ENCODE measurements at regions not wholly inside any gene's neighbourhood (a gene's known extent, or its start where the extent isn't known, plus 50 kb on each side); places are given as distances from the start of the nearest gene placed in this dataset.

DNA sequence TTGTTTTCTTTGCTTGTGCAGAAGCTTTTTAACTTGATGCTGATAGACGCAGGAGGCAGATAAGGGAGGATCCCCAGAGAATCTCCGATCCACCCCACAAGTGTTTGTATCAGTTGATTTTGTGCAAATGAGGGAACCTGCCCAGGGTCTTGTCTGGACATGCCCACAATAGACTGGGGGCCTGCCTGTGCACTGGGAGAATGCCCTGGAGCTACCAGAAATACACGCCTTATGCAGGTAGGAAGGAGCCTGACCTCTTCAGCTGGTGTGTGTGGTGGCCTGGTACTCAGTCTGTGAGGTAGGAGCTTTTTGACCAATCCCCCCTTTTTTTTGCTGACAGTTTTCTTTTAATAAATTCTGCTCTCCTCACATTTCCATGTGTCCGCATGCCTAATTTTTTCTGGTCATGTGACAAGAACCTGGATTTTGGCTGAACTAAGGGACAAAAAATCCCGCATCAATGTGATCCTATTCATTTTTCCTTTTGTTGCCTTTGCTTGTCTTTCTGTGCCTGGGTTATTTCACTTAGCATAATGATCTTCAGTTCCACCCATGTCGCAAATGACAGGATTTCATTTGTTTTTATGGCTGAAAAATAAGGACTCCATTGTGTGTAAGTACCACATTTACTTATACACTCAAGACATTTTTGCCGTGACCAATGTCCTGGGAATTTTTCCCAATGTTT, 430.6 kb upstream of the NRG3 start:
- Histone ChIP-seq H3K9me3 (ENCODE audit: low read length) (no peaks in the 10 kb centered on the region), H4K20me1 (ENCODE audit: insufficient read depth, low read length) (no peaks in the 10 kb centered on the region), H3K4me1 (ENCODE audit: insufficient read depth, low read length, poor library complexity, severe bottlenecking) (no peaks in the 10 kb centered on the region), H3K79me2 (ENCODE audit: insufficient read depth, low read depth, low read length) (no peaks in the 10 kb centered on the region), H3K27ac (ENCODE audit: low read depth, low read length, poor library complexity, severe bottlenecking) (no peak overlapping the region), H3K9me2 (ENCODE audit: insufficient read depth, low read length) (no peaks in the 10 kb centered on the region), H3K36me3 (ENCODE audit: insufficient read depth, low read length) (no peaks in the 10 kb centered on the region), H3K4me2 (ENCODE audit: low read length) (no peak overlapping the region), H3K4me3 (ENCODE audit: low read depth, low read length, poor library complexity, severe bottlenecking) (no peak overlapping the region), H2AFZ (ENCODE audit: low read length) (no peak overlapping the region)
- POLR2A ChIA-PET = interaction anchor here (0.6 kb wide), 1 partner anchor 980 kb away, joined by 4 read pairs; no protein-coding TSS in a partner anchor
- no peak for DNase-seq (ENCODE audit: low spot score)
- BruUV-seq (replicated peaks) = no TSS peak
- TF ChIP-seq, protein P1, sequence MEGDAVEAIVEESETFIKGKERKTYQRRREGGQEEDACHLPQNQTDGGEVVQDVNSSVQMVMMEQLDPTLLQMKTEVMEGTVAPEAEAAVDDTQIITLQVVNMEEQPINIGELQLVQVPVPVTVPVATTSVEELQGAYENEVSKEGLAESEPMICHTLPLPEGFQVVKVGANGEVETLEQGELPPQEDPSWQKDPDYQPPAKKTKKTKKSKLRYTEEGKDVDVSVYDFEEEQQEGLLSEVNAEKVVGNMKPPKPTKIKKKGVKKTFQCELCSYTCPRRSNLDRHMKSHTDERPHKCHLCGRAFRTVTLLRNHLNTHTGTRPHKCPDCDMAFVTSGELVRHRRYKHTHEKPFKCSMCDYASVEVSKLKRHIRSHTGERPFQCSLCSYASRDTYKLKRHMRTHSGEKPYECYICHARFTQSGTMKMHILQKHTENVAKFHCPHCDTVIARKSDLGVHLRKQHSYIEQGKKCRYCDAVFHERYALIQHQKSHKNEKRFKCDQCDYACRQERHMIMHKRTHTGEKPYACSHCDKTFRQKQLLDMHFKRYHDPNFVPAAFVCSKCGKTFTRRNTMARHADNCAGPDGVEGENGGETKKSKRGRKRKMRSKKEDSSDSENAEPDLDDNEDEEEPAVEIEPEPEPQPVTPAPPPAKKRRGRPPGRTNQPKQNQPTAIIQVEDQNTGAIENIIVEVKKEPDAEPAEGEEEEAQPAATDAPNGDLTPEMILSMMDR (conservative IDR thresholded peaks at IDR 0.05; ENCODE audit: low read length) = no peak
- TF ChIP-seq EZH2phosphoT487 (IDR thresholded peaks at IDR 0.05; ENCODE audit: borderline replicate concordance, low read depth, low read length) = no peak
- CTCF ChIA-PET (ENCODE audit: unreplicated experiment) = no interaction called here
- intact Hi-C loops (cut with micrococcal nuclease; ENCODE audit: unreplicated experiment) = no loop called here

DNA sequence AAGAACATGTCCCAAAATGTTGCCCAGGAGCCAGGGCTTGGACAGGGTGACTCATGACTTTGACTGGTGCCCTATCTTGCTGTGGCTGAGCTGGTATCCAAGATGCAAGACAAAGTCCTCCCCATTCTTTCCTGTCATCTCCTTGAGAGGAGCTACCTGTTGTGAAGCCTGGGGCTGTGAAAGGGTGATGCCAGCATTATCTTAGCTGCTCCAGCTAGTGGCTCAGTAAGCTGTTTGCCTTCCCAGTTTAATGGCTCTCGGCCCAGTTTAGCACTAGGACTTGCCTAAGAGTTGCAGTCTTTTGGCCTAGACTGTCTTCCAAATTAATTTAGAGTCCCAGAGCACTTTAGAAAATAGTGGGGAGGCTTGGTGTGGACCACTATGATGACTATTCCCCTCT, 424.3 kb upstream of the NRG3 start:
- Histone ChIP-seq H2AFZ (ENCODE audit: low read length) (no peak overlapping the region), H3K9me3 (ENCODE audit: low read length) (no peaks in the 10 kb centered on the region), H3K27ac (ENCODE audit: low read depth, low read length, poor library complexity, severe bottlenecking) (no peak overlapping the region), H3K36me3 (ENCODE audit: insufficient read depth, low read length) (no peaks in the 10 kb centered on the region), H3K4me1 (ENCODE audit: insufficient read depth, low read length, poor library complexity, severe bottlenecking) (no peaks in the 10 kb centered on the region), H4K20me1 (ENCODE audit: insufficient read depth, low read length) (no peaks in the 10 kb centered on the region), H3K9me2 (ENCODE audit: insufficient read depth, low read length) (no peaks in the 10 kb centered on the region), H3K4me3 (ENCODE audit: low read depth, low read length, poor library complexity, severe bottlenecking) (no peak overlapping the region), H3K4me2 (ENCODE audit: low read length) (no peak overlapping the region), H3K79me2 (ENCODE audit: insufficient read depth, low read depth, low read length) (no peaks in the 10 kb centered on the region)
- no TSS peak for BruUV-seq (replicated peaks)
- intact Hi-C loops (cut with micrococcal nuclease; ENCODE audit: unreplicated experiment) = no loop called here
- CTCF ChIA-PET (ENCODE audit: unreplicated experiment) = no interaction called here
- POLR2A ChIA-PET = interaction anchor here (1.7 kb wide), 1 partner anchor 9 kb away, joined by 4 read pairs; no protein-coding TSS in a partner anchor
- no peak for DNase-seq (ENCODE audit: low spot score)
- TF ChIP-seq, protein P1 (conservative IDR thresholded peaks at IDR 0.05; ENCODE audit: low read length) = no peak
- TF ChIP-seq EZH2phosphoT487 (IDR thresholded peaks at IDR 0.05; ENCODE audit: borderline replicate concordance, low read depth, low read length) = no peak

DNA sequence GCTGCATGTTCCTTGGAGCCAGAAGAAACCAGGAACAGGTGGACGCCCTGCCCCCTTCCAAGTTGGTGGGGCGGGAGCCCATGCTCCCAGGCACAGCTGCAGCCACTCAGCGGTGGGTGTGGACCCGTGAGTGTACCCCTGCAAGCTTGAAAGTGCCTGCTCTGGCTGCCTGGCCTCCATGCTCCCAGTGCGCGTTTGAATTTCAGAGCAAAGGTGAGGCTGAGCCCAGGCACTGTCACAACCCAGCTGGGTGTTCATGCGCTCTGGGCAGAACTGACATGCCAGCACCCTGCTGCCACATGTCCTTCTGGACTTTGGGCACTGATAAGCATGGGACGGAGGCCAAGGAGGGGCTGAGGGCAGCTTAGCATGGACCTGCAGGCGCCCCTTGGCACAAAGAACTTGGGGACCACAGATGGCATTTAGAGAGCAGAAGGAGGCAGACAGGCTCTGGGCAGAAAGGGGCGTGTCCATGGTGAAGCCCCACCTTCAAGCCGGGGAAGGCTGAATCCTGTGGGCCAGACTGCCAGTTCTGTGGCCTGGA, 402.0 kb upstream of the NRG3 start:
- ChIA-PET POLR2A (no interaction called here), CTCF (ENCODE audit: unreplicated experiment) (no interaction called here)
- no peaks in the 10 kb centered on the region for H4K20me1 ChIP-seq (ENCODE audit: insufficient read depth, low read length)
- no peaks in the 10 kb centered on the region for H3K9me2 ChIP-seq (ENCODE audit: insufficient read depth, low read length)
- no peak overlapping the region for H3K27ac ChIP-seq (ENCODE audit: low read depth, low read length, poor library complexity, severe bottlenecking)
- no peak overlapping the region for H3K4me2 ChIP-seq (ENCODE audit: low read length)
- no peaks in the 10 kb centered on the region for H3K79me2 ChIP-seq (ENCODE audit: insufficient read depth, low read depth, low read length)
- no peak overlapping the region for H2AFZ ChIP-seq (ENCODE audit: low read length)
- no peak for DNase-seq (ENCODE audit: low spot score)
- TF ChIP-seq EZH2phosphoT487 (IDR thresholded peaks at IDR 0.05; ENCODE audit: borderline replicate concordance, low read depth, low read length) = no peak
- TF ChIP-seq, protein P1 (conservative IDR thresholded peaks at IDR 0.05; ENCODE audit: low read length) = no peak
- intact Hi-C loops (cut with micrococcal nuclease; ENCODE audit: unreplicated experiment) = no loop called here
- no peaks in the 10 kb centered on the region for H3K4me1 ChIP-seq (ENCODE audit: insufficient read depth, low read length, poor library complexity, severe bottlenecking)
- no peaks in the 10 kb centered on the region for H3K9me3 ChIP-seq (ENCODE audit: low read length)
- no peaks in the 10 kb centered on the region for H3K36me3 ChIP-seq (ENCODE audit: insufficient read depth, low read length)
- no peak overlapping the region for H3K4me3 ChIP-seq (ENCODE audit: low read depth, low read length, poor library complexity, severe bottlenecking)
- BruUV-seq (replicated peaks) = no TSS peak

Data from OCI-LY7 (cell line).